HFF-Myc (cell line): ENCODE measurements at regions not wholly inside any gene's neighbourhood (a gene's known extent, or its start where the extent isn't known, plus 50 kb on each side); places are given as distances from the start of the nearest gene placed in this dataset.

Experiments used
- DNase-seq: peaks from one replicate; pipeline ENCODE4 v3.0.0-alpha.2; 2011; ENCODE audit warnings: low read depth; ENCODE audit errors: extremely low read depth
- H3K4me3 ChIP-seq: replicated peaks from 2 replicates; pipeline ENCODE4 v1.5.1; 2011; ENCODE audit warnings: low read depth, mild to moderate bottlenecking, control low read depth, low read length
- TF ChIP-seq, protein P1 (sequence below): IDR thresholded peaks from 2 replicates; pipeline ENCODE4 v1.5.1; 2012; ENCODE audit warnings: mild to moderate bottlenecking, low read depth, low read length, control low read depth; ENCODE audit errors: missing control alignments

DNA sequence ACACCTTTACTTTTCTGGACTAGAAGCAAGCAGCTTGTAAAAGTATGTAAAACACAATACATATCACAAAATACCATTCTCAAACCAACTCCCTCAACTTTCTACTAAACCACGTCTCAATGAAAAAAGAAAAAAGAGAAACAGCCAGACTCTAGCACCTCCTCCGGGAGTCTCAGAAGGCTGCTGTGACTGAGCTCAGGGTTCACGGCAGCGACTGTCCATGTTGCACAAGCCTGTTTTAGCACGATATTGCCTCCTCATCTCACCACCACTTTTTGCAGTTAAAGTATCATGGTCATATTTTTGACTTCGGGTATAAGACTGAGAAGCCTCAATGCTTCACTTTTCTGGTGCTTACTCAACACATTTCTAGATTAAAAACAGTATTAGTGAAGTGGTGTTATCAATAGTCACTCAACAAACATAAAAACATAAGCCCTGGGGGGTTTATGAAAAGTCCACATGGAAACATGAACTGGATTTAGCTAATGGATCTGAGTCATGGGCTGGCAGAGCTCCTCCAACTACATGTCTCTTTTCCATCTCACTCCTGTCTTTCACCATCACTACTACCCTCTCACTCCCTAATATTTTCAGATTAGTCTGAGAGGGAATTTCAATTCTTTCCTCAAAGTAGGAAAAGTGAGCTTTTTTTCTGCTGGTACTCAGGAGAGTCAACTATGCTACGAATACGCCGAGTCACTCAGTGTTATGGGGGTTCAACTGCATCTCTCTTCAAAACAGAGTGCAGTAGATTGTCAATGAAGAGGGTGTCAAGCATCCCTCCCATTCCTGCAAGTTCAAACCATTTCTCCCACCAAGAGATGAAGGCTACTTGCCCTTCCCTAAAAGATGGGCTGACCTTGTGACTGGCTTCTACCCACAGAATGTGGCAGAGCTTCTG is 113.7 kb downstream of the OSR1 start:
- TF ChIP-seq, protein P1, sequence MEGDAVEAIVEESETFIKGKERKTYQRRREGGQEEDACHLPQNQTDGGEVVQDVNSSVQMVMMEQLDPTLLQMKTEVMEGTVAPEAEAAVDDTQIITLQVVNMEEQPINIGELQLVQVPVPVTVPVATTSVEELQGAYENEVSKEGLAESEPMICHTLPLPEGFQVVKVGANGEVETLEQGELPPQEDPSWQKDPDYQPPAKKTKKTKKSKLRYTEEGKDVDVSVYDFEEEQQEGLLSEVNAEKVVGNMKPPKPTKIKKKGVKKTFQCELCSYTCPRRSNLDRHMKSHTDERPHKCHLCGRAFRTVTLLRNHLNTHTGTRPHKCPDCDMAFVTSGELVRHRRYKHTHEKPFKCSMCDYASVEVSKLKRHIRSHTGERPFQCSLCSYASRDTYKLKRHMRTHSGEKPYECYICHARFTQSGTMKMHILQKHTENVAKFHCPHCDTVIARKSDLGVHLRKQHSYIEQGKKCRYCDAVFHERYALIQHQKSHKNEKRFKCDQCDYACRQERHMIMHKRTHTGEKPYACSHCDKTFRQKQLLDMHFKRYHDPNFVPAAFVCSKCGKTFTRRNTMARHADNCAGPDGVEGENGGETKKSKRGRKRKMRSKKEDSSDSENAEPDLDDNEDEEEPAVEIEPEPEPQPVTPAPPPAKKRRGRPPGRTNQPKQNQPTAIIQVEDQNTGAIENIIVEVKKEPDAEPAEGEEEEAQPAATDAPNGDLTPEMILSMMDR = no peak
- no peak for DNase-seq
- no peak overlapping the region for H3K4me3 ChIP-seq

DNA sequence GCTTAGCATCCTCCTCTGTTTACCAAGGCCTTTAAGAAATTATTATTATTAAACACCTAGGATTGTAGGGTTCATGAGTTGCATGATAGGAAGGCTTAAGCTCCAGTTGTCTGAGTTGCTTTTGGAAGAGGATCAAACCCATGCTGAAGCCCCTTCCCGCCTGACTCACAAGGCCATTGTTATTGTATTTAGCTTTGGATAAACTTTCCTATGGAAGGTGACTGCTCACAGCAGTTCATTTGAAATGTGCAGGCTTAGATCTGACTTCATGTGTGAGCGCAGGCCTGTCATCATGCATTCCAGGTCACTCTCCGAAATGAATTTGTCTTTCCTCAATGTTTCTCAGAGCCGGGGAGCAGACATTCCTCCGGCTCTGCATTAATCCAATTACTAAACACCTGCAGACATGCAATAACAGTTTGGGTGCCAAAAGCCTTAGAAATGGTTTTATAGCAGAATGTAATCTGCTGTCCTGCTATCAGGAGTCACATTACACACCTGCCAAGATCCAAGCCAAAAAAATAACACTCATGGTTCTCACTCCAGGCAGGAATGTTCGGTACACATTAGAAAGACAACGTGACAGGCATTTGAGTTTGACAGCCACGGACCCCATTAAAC is 119.9 kb downstream of the OSR1 start:
- no peak overlapping the region for H3K4me3 ChIP-seq
- no peak for DNase-seq
- TF ChIP-seq, protein P1 = no peak

DNA sequence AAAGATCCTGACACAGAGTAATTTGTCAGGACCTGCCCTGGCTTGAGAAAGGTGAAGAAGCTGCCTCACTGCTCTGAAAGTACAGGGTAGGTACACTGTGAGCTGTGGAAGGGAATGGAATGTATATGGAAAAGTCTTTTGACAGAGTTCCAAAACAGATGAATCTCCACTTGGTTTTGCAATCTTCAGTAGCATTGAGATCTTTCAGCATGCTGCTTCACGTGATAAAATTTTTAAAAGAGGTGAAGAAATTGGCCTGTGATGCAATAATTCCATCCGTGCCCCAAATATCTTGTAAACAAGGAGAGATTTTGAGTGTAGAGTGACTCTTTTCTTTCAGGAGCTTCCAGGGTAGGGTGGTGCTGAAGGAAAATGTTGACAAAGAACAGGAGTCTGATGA is 123.1 kb downstream of the OSR1 start:
- TF ChIP-seq, protein P1 = no peak
- H3K4me3 ChIP-seq = no peak overlapping the region
- DNase-seq = no peak

DNA sequence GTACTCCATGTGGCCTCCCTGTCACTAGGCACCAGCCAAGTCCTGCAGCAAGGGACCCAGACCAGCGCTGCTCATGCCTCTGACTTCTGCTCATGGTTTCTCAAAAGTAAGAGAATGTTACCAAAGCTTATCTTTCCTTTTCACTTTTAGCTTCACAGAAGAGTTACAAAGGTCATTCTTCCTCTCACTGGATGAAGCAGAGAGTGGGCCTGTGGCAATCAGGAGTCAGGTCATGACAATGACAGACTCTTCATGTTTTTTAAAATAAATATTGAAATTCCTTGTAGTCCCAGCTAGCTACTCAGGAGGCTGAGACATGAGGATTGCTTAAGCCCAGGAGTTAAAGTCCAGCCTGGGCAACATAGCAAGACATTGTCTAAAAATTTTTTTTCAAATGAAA is 126.1 kb downstream of the OSR1 start:
- no peak overlapping the region for H3K4me3 ChIP-seq
- TF ChIP-seq, protein P1 = no peak
- DNase-seq = no peak

DNA sequence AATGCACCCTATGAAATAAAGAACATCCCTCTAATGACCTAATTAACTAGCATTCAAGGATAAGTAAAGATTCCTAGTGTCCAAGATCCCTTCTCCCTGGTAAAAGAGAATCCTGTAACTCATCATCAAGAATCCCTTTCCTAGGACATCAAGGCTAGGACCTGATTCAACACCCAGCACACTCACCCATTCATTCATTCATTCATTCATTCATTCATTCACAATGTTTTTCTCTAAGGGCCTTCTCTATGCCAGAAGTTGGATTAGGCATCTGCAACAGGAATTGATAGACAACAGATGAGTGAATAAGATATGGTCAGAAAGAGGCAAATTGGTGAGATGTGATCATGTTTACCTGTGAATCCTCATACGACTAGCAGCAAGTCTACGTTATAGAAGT is 126.8 kb downstream of the OSR1 start:
- TF ChIP-seq, protein P1 = no peak
- no peak overlapping the region for H3K4me3 ChIP-seq
- DNase-seq = no peak

DNA sequence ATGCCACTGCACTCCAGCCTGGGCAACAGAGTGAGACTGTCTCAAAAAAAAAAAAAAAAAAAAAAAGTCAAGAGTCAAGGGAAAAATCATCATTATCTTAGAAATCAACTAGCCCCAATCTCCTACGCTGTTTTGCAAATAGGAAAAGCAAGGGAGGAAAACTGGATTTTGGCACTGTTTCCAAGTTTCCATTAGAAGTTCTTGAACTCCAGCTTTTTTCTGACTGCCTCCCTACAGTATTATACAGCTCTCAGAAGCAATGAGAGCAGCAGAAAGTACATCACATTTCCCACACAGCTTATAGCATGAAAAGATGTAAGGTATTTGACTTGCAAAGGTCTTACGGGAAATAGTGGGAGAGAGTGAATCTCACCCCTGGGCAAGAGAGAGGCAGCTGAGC is 127.8 kb downstream of the OSR1 start:
- H3K4me3 ChIP-seq = no peak overlapping the region
- TF ChIP-seq, protein P1 = no peak
- DNase-seq = no peak

DNA sequence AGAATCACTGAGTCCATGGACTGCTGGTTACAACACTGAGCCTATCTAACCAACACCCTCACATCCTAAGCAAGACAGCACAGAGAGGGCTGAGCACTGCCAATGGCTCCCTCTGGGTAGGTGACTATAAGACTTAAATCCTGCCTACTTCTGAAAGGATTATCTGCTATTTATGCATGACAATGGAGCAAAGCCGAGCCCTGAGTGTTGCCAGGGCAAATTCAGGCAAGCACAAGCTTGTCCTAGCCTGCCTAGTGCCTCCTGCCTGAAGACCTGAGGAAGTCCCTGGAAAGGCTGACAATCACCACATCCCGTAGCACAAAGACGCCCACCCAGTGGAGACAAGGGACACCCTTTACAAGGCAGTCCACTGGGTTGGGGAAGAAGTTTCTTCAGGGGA is 129.7 kb downstream of the OSR1 start:
- TF ChIP-seq, protein P1 = no peak
- no peak for DNase-seq
- no peak overlapping the region for H3K4me3 ChIP-seq
